Ishikawa (cell line): ENCODE measurements at regions not wholly inside any gene's neighbourhood (a gene's known extent, or its start where the extent isn't known, plus 50 kb on each side); places are given as distances from the start of the nearest gene placed in this dataset.

Experiments used
- CEBPB ChIP-seq: IDR thresholded peaks from 2 replicates; pipeline ENCODE4 v1.6.1; 2012
- CREB1 ChIP-seq: IDR thresholded peaks from 2 replicates; pipeline ENCODE4 v1.6.1; 2012; ENCODE audit warnings: low read depth
- EGR1 ChIP-seq: IDR thresholded peaks from 2 replicates; pipeline ENCODE4 v1.6.1; 2012
- EP300 ChIP-seq: IDR thresholded peaks from 2 replicates; pipeline ENCODE4 v1.6.1; 2012; ENCODE audit warnings: borderline replicate concordance
- MAX ChIP-seq: IDR thresholded peaks from 2 replicates; pipeline ENCODE4 v1.6.1; 2012
- REST ChIP-seq: IDR thresholded peaks from 2 replicates; pipeline ENCODE4 v1.6.1; 2012; ENCODE audit warnings: low read depth, mild to moderate bottlenecking
- TCF12 ChIP-seq: IDR thresholded peaks from 2 replicates; pipeline ENCODE4 v1.6.1; 2012; ENCODE audit warnings: low read depth
- TEAD4 ChIP-seq: IDR thresholded peaks from 2 replicates; pipeline ENCODE4 v1.6.1; 2012
- USF1 ChIP-seq: IDR thresholded peaks from 2 replicates; pipeline ENCODE4 v1.6.1; 2012
- YY1 ChIP-seq: IDR thresholded peaks from 2 replicates; pipeline ENCODE4 v1.6.1; 2012; ENCODE audit warnings: low read depth
- ZBTB7A ChIP-seq: IDR thresholded peaks from 2 replicates; pipeline ENCODE4 v1.6.1; 2012; ENCODE audit warnings: low read depth

GRCh38 chr5:38636626-38637025 lies 80.2 kb upstream of the LIFR start:
- TF ChIP-seq USF1 (no peak), MAX (no peak), REST (no peak), EP300 (no peak), YY1 (peak; percentile 64), ZBTB7A (no peak), EGR1 (peak; percentile 75), CEBPB (no peak), TEAD4 (no peak), TCF12 (peak; percentile 24; the same call in 1 of the 2 replicates), CREB1 (no peak)
